Omental fat pad (tissue), 3 donors: ENCODE measurements at regions not wholly inside any gene's neighbourhood (a gene's known extent, or its start where the extent isn't known, plus 50 kb on each side); places are given as distances from the start of the nearest gene placed in this dataset.

Experiments used
- ATAC-seq: fragments of 150-250 bp; one replicate; pipeline ENCODE4 v1.9.1; 2016; ENCODE audit warnings: mild to moderate bottlenecking, moderate library complexity; ENCODE audit not compliant: low FRiP score
- DNase-seq: peaks from one replicate; pipeline ENCODE4 v3.0.0-alpha.2; 2019; ENCODE audit warnings: low spot score
- TF ChIP-seq, protein P1 (sequence below), 3 donors: fragments of 450-650 bp; IDR thresholded peaks; one replicate each; pipeline ENCODE4 v1.5.1; 2016 to 2017; ENCODE audit warnings: antibody characterized with exemption in 3 of 3, mild to moderate bottlenecking in 3 of 3, moderate library complexity in 2 of 3

DNA sequence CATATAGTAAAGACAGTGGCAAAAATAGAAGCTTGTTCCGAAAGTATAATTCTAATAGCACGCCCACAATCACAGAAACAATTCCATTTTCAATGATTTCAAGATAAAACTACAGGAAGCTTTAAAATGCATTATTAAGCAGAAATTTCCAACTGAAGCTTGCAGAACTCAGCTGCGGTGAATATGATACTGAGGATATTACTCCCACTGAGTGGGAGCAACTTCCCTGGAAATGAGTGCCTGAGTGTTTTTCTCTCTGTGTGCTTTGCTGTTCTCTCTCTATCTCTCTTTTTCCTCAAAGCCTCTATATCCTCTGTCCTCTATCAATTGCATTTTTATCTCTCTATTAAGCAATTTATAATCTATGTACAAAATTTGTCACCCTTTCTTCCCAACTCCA is 187.5 kb upstream of the PRDM9 start:
- DNase-seq: no peak
- no peak for ATAC-seq
- TF ChIP-seq, protein P1, sequence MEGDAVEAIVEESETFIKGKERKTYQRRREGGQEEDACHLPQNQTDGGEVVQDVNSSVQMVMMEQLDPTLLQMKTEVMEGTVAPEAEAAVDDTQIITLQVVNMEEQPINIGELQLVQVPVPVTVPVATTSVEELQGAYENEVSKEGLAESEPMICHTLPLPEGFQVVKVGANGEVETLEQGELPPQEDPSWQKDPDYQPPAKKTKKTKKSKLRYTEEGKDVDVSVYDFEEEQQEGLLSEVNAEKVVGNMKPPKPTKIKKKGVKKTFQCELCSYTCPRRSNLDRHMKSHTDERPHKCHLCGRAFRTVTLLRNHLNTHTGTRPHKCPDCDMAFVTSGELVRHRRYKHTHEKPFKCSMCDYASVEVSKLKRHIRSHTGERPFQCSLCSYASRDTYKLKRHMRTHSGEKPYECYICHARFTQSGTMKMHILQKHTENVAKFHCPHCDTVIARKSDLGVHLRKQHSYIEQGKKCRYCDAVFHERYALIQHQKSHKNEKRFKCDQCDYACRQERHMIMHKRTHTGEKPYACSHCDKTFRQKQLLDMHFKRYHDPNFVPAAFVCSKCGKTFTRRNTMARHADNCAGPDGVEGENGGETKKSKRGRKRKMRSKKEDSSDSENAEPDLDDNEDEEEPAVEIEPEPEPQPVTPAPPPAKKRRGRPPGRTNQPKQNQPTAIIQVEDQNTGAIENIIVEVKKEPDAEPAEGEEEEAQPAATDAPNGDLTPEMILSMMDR (IDR thresholded peaks at IDR 0.05): no peak

GRCh38 chr5:23318960-23319359 is 188.4 kb upstream of the PRDM9 start:
- DNase-seq: no peak
- TF ChIP-seq, protein P1 (IDR thresholded peaks at IDR 0.05): no peak

DNA sequence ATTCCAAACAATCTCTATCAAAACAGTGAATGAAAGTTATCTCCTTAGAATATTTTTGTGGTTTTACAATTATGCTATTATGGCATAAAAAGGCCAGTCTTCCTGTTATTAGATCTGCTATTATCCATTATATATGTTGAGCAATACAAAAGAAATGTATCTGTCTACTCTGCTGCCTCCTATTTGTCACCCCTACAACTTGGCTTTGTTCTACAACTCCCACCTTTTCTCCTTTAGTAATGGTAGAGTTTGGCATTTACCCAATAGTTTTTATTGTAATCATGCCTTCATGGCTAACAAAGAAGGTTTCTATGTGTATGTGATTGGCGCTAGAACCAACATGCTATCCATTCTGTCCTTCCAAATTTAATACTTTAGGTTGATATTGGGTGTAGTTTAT is 189.2 kb upstream of the PRDM9 start:
- no peak for DNase-seq
- ATAC-seq: no peak
- TF ChIP-seq, protein P1 (IDR thresholded peaks at IDR 0.05): no peak

More at GRCh38 chr5:23318960-23319359, 188.4 kb upstream of the PRDM9 start:
- no peak for ATAC-seq

GRCh38 chr5:23316060-23316591 is 191.3 kb upstream of the PRDM9 start:
- no peak for ATAC-seq
- no peak for DNase-seq
- TF ChIP-seq, protein P1 (IDR thresholded peaks at IDR 0.05): no peak

DNA sequence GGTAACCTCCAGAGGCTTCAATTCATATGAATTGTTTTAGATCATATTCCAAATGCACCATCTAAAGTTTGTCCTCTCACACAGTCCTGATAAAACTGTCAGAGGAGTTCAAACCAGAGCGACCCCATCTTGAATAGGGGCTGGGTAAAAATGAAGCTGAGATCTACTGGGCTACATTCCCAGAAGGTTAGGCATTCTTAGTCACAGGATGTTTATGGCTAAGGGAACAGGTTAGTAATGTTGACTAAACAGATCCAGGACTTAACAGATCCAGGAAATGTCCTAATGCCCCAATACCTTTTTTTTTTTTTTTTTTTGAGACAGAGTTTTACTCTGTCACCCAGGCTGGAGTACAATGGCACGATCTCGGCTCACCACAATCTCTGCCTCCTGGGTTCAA is 192.6 kb upstream of the PRDM9 start:
- DNase-seq (no peak), ATAC-seq (no peak)
- TF ChIP-seq, protein P1 (IDR thresholded peaks at IDR 0.05): no peak

DNA sequence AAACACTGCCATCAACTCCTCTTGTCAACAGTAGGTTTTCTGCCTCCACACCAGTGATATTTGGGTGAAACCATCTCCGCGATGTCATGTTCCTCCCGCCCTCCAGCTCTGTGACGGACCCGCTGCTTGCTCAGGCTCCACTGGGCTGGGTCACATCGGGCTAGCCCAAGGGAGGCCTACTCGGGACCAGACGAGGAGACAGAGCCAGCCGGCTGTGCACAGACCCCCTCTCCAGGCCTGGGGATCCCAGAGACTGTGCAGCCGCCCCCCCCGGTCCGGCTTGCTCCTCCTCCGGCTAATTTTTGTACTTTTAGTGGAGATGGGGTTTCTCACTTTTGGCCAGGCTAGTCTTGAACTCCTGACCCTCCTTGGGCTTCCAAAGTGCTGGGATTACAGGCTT is 202.4 kb upstream of the PRDM9 start:
- TF ChIP-seq, protein P1 (IDR thresholded peaks at IDR 0.05): no peak
- ATAC-seq (no peak), DNase-seq (no peak)

DNA sequence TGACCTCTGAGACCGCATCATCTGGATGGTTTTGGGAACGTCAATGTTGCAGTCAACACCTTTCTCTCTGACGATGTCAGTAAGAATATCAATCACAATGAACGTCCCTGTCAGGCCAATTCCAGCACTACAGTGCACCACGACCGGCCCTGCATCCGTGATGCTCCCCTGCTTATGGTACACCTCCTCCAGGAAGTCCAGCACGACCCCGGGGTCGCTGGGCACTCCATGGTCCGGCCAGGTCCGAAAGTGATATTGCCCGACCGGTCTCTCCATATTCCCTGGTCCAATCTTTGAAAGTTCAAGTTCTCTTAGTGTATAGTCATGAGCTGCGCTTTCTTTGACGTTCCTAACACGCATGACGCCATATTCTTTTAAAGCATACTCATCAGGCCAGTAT is 203.6 kb upstream of the PRDM9 start:
- TF ChIP-seq, protein P1 (IDR thresholded peaks at IDR 0.05): no peak
- no peak for ATAC-seq
- DNase-seq: no peak
